SK-N-MC (cell line): ENCODE measurements at regions not wholly inside any gene's neighbourhood (a gene's known extent, or its start where the extent isn't known, plus 50 kb on each side); places are given as distances from the start of the nearest gene placed in this dataset.
"Not testable (repeated sequence)": the region's sequence is repeated elsewhere in the genome, so short reads cannot be mapped to it uniquely, and the experiment has no call there.

Experiments
- DNase-seq: peaks from one replicate; pipeline ENCODE4 v3.0.0-alpha.2; 2011; ENCODE audit warnings: low read depth, low spot score
- H3K27ac ChIP-seq: fragments of 200-600 bp; sonication (generic); 2 replicates; pipeline ENCODE4 v1.5.1; 2016; ENCODE audit warnings: mixed run types
- H3K36me3 ChIP-seq: fragments of 200-600 bp; sonication (generic); 2 replicates; pipeline ENCODE4 v1.6.1; 2017; ENCODE audit warnings: antibody characterized with exemption, low read length, mixed read lengths; ENCODE audit not compliant: insufficient read depth
- H3K4me3 ChIP-seq: fragments of 200-600 bp; sonication (generic); 2 replicates; pipeline ENCODE4 v1.5.1; 2016
- H3K9ac ChIP-seq: fragments of 200-600 bp; sonication (generic); 2 replicates; pipeline ENCODE4 v1.8.0; 2017; ENCODE audit warnings: mixed run types, mixed read lengths; ENCODE audit not compliant: insufficient read length
- H3K9me3 ChIP-seq: fragments of 200-600 bp; sonication (generic); 2 replicates; pipeline ENCODE4 v1.6.1; 2017; ENCODE audit warnings: low read depth, mild to moderate bottlenecking, antibody characterized with exemption, low read length, moderate library complexity, mixed read lengths
- EZH2 ChIP-seq: fragments of 200-600 bp; sonication (generic); IDR thresholded peaks from one replicate; pipeline ENCODE4 v1.6.1; 2017; ENCODE audit warnings: antibody characterized with exemption
- FOXP2 ChIP-seq: optimal IDR thresholded peaks from 2 replicates; pipeline ENCODE3; 2011; ENCODE audit warnings: mild to moderate bottlenecking, moderate library complexity; ENCODE audit not compliant: insufficient read depth; ENCODE audit errors: extremely low read length, control extremely low read depth
- POLR2AphosphoS5 ChIP-seq: IDR thresholded peaks from 2 replicates; pipeline ENCODE4 v1.6.1; 2012; ENCODE audit warnings: mild to moderate bottlenecking, low read depth, low read length, borderline replicate concordance

GRCh38 chr2:180819106-180819505, 161.3 kb upstream of the UBE2E3 start:
- DNase-seq = no peak
- Histone ChIP-seq H3K36me3 (no peaks in the 10 kb centered on the region), H3K9me3 (no peaks in the 10 kb centered on the region), H3K9ac (no peak overlapping the region), H3K4me3 (no peak overlapping the region), H3K27ac (no peak overlapping the region)
- no peak for TF ChIP-seq POLR2AphosphoS5

- not testable (repeated sequence) for H3K4me3 ChIP-seq, H3K9ac ChIP-seq, H3K9me3 ChIP-seq, DNase-seq, H3K27ac ChIP-seq, H3K36me3 ChIP-seq
Observed at GRCh38 chr2:180818700-180819099, 161.7 kb upstream of the UBE2E3 start.

DNA sequence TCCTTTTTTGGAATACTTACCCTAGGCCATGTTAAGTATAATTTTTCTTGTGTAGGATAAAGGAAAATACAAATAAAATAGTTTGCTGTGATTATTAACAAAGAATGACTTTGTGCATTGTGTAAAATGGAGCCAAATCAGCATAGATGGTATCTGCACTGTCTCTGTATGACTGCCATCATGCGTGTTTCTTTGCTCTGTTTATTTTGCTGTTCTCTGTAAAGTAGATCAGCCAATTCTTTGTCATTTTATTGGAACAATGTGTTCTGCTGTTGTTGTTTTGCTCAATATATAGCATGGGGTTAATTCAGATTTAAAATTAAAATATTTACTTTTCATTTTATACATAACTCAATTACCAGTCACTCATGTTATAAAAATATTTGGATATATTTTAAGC, 181.3 kb upstream of the UBE2E3 start:
- Histone ChIP-seq H3K9ac (no peak overlapping the region), H3K4me3 (no peak overlapping the region), H3K9me3 (no peaks in the 10 kb centered on the region; the same call in 1 of the 2 replicates), H3K27ac (no peak overlapping the region), H3K36me3 (no peaks in the 10 kb centered on the region)
- TF ChIP-seq FOXP2 (no peak), POLR2AphosphoS5 (no peak), EZH2 (no peak)
- no peak for DNase-seq

DNA sequence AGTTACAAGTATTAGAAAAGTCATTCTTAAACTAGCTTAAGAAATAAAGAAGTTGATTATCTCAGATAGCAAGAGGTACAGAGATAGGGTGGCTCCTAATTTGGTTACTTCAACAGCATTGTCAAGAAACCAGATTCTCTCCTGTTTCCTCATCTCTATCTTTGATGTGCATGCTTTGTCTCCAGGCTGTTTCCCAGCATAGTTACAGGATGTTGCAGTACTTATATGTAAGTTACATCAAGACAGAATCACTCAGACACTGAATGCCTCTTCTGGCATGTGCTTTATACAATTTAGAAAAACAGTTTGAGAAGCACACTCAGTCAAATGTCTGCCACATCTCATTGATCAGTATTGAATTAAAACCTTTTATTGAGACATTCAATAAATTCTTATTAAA, 189.5 kb upstream of the UBE2E3 start:
- DNase-seq = no peak
- H3K4me3 ChIP-seq = no peak overlapping the region

DNA sequence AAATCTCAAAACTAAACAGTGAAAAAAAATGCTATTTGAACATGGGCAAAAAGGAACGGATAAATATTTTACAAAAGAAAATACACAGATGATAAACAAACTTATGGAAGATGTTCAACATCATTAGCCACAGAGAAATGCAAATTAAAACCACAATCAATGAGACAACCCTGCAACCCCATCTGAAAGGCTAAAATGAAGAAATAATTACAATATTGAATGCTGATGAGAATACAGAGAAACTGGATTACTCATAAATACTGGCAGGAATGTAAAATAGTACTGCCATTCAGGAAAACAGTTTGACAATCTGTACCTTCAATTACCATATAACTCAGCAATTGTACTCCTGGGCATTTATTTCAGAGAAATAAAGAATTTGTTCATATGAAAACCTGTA, 193.1 kb upstream of the UBE2E3 start:
- DNase-seq = no peak
- Histone ChIP-seq H3K36me3 (no peaks in the 10 kb centered on the region), H3K9ac (no peak overlapping the region), H3K4me3 (no peak overlapping the region), H3K27ac (no peak overlapping the region), H3K9me3 (no peaks in the 10 kb centered on the region)
- TF ChIP-seq POLR2AphosphoS5 = no peak
- no peak for TF ChIP-seq EZH2
- TF ChIP-seq FOXP2 = no peak

More for the DNA sequence above, 189.5 kb upstream of the UBE2E3 start:
- Histone ChIP-seq H3K27ac (no peak overlapping the region), H3K9ac (no peak overlapping the region), H3K36me3 (no peaks in the 10 kb centered on the region), H3K9me3 (no peaks in the 10 kb centered on the region)
- TF ChIP-seq EZH2 (no peak), FOXP2 (no peak), POLR2AphosphoS5 (no peak)

DNA sequence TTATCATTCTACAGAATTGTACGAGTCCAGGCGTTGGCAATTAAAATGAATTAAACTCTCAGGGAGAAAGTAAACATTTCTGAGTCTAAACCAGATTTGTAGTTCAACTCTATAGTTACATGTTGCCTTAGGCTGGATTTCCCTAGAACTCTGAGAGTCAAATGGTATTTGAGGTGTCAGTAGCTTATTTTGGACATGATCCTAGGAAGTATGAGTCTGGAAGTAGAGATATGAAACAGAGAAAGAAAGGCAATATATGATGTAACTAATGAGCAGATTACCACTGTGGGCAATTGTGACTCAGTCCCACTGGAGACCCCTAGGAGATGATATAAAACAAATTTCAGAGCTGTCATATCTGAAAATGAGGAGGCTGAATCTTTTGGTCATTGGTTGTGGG, 199.1 kb upstream of the UBE2E3 start:
- no peak for TF ChIP-seq EZH2
- TF ChIP-seq POLR2AphosphoS5 = no peak
- no peak for TF ChIP-seq FOXP2
- no peak overlapping the region for H3K4me3 ChIP-seq
- no peak overlapping the region for H3K27ac ChIP-seq
- H3K36me3 ChIP-seq = no peaks in the 10 kb centered on the region
- H3K9ac ChIP-seq = no peak overlapping the region
- no peak for DNase-seq
- no peaks in the 10 kb centered on the region for H3K9me3 ChIP-seq

GRCh38 chr2:180778291-180778690, 202.1 kb upstream of the UBE2E3 start:
- Histone ChIP-seq H3K9ac (no peak overlapping the region), H3K4me3 (no peak overlapping the region), H3K9me3 (no peaks in the 10 kb centered on the region), H3K36me3 (no peaks in the 10 kb centered on the region), H3K27ac (no peak overlapping the region)
- no peak for DNase-seq
- TF ChIP-seq POLR2AphosphoS5 (no peak), EZH2 (no peak), FOXP2 (no peak)

- TF ChIP-seq EZH2 = no peak
- peak; percentile 40 for TF ChIP-seq FOXP2
- peak; percentile 56; the same call in 1 of the 2 replicates for TF ChIP-seq POLR2AphosphoS5
- H3K36me3 ChIP-seq = no peaks in the 10 kb centered on the region
- peak overlapping the region; percentile 38 for H3K4me3 ChIP-seq
- no peak overlapping the region for H3K9ac ChIP-seq
- no peaks in the 10 kb centered on the region for H3K9me3 ChIP-seq
- DNase-seq = peak; percentile 86
- peak overlapping the region; percentile 84 for H3K27ac ChIP-seq
Observed at GRCh38 chr2:180776921-180777320, 203.5 kb upstream of the UBE2E3 start.

DNA sequence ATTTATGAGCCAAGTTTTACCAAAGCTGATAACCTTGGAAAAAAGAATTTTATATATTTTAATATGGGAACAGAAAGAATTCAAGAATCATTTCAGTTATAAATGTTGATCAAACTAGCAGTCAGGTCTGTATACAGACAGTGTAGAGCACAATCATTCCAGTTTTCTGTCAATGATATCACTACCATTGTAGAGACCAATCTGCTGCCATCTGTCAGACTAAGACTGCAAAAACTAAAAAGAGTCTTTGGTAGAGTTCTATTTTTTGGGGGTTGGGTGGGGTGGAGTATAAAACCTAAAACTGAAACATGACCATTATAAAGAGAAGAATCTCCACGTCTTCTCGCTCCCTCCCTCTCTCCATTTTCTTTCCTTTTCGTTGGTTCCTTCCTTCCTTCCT, 204.7 kb upstream of the UBE2E3 start:
- no peak for DNase-seq
- TF ChIP-seq FOXP2 (no peak), EZH2 (no peak), POLR2AphosphoS5 (no peak)
- Histone ChIP-seq H3K27ac (peak overlapping the region; percentile 84; the same call in 1 of the 2 replicates), H3K9me3 (no peaks in the 10 kb centered on the region), H3K4me3 (no peak overlapping the region), H3K36me3 (no peaks in the 10 kb centered on the region), H3K9ac (no peak overlapping the region)

GRCh38 chr2:180765316-180765715, 215.1 kb upstream of the UBE2E3 start:
- DNase-seq, H3K4me3 ChIP-seq, H3K9me3 ChIP-seq, H3K36me3 ChIP-seq, H3K9ac ChIP-seq, H3K27ac ChIP-seq: not testable (repeated sequence)
